ENCODE measurements at regions not wholly inside any gene's neighbourhood (a gene's known extent, or its start where the extent isn't known, plus 50 kb on each side); places are given as distances from the start of the nearest gene placed in this dataset.
A peak's percentile ranks its signal among the peaks of the same experiment; 100 is the strongest.

- Mint-ChIP-seq H3K27me3 (ENCODE audit: insufficient read depth, low read depth) (peaks cover 8% of the 10 kb centered on the region), H3K4me1 (peaks cover 20% of the 10 kb centered on the region), H3K36me3 (no peaks in the 10 kb centered on the region), H3K27ac (peak overlapping the region; percentile 32), H3K9me3 (peaks cover 5% of the 10 kb centered on the region), H3K4me3 (no peak overlapping the region)
- Histone ChIP-seq H3F3A (ENCODE audit: low read depth) (peaks cover 49% of the 10 kb centered on the region), H2AFZ (replicated peaks) (no peak overlapping the region), H3K4me2 (no peak overlapping the region), H3K27me3 (no peaks in the 10 kb centered on the region), H3K4me1 (peaks cover 41% of the 10 kb centered on the region), H3K4me3 (no peak overlapping the region), H3K9ac (no peak overlapping the region), H3K9me3 (ENCODE audit: low read depth) (no peaks in the 10 kb centered on the region), H3K27ac (no peak overlapping the region), H3K79me2 (ENCODE audit: low read depth) (no peaks in the 10 kb centered on the region), H4K20me1 (ENCODE audit: low read depth) (no peaks in the 10 kb centered on the region), H3K36me3 (no peaks in the 10 kb centered on the region)
- TF ChIP-seq CTCF (IDR thresholded peaks at IDR 0.05) (no peak), EZH2 (IDR thresholded peaks at IDR 0.05) (no peak), EZH2phosphoT487 (IDR thresholded peaks at IDR 0.05) (no peak)
- DNase-seq (ENCODE audit: low spot score): no peak
These were observed 240.4 kb upstream of the SOX21 start for GRCh38 chr13:94952787-94953186.

DNA sequence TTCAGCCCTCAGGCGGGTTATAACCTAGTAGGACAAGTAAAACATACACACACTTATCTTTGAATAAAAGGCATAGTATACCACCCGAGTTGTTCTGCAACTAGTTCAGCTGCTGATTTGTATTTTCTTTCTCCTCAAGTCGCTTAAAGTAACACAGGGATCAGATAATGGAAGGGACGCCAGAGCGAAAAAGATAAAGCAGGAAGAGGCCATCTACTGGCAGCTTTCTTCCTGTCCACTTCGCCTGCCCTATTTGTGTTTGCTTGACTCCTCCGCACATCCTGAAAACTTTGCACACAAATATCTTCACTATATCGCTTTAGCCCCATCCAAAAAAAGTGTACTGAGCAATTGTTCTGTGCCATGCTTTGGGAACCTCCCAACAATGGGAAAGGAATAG lies 238.0 kb upstream of the SOX21 start:
- peaks cover 5% of the 10 kb centered on the region for H3K9me3 Mint-ChIP-seq
- no peaks in the 10 kb centered on the region for H3K79me2 ChIP-seq (ENCODE audit: low read depth)
- no peak overlapping the region for H3K27ac ChIP-seq
- H3K36me3 ChIP-seq: no peaks in the 10 kb centered on the region
- H3K9ac ChIP-seq: no peak overlapping the region
- peaks cover 50% of the 10 kb centered on the region for H3K4me1 ChIP-seq
- H3K4me3 ChIP-seq: no peak overlapping the region
- peaks cover 55% of the 10 kb centered on the region for H3F3A ChIP-seq (ENCODE audit: low read depth)
- H3K4me3 Mint-ChIP-seq: no peak overlapping the region
- DNase-seq (ENCODE audit: low spot score): peak; percentile 65
- H4K20me1 ChIP-seq (ENCODE audit: low read depth): no peaks in the 10 kb centered on the region
- H2AFZ ChIP-seq (replicated peaks): peak overlapping the region; percentile 20
- H3K4me2 ChIP-seq: peak overlapping the region; percentile 33
- H3K27me3 ChIP-seq: no peaks in the 10 kb centered on the region
- H3K36me3 Mint-ChIP-seq: no peaks in the 10 kb centered on the region
- H3K4me1 Mint-ChIP-seq: peaks cover 34% of the 10 kb centered on the region
- TF ChIP-seq EZH2 (IDR thresholded peaks at IDR 0.05) (no peak), CTCF (IDR thresholded peaks at IDR 0.05) (peak; percentile 60), EZH2phosphoT487 (IDR thresholded peaks at IDR 0.05) (no peak)
- peaks cover 11% of the 10 kb centered on the region for H3K27me3 Mint-ChIP-seq (ENCODE audit: insufficient read depth, low read depth)
- H3K27ac Mint-ChIP-seq: peak overlapping the region; percentile 50
- H3K9me3 ChIP-seq (ENCODE audit: low read depth): no peaks in the 10 kb centered on the region

DNA sequence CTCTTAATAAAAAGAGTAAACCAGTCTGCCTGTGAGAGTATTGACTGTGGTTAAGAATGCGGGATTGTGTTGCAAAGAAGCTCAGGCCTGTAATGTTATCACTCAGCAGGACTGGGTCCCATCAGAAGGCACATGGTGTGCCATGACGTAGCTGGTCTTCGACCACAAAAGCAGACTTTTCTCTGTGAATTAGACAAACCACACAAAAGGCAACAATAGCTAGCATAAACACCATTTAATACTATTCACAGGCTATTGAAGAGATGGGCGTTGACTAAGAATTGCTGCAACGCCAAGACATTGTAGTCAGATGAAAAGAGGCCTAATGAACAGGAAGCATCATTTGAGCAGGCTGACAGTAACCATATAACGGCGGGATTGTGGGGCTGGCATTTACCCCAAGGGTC lies 235.6 kb upstream of the SOX21 start:
- Mint-ChIP-seq H3K9me3 (peaks cover 2% of the 10 kb centered on the region), H3K4me3 (peak overlapping the region; percentile 60), H3K27ac (peak overlapping the region; percentile 70), H3K36me3 (no peaks in the 10 kb centered on the region), H3K27me3 (ENCODE audit: insufficient read depth, low read depth) (peaks cover 9% of the 10 kb centered on the region), H3K4me1 (peaks cover 34% of the 10 kb centered on the region)
- Histone ChIP-seq H3K36me3 (no peaks in the 10 kb centered on the region), H3K4me3 (peak overlapping the region; percentile 28), H3K79me2 (ENCODE audit: low read depth) (no peaks in the 10 kb centered on the region), H3K4me1 (peaks cover 53% of the 10 kb centered on the region), H3F3A (ENCODE audit: low read depth) (peaks cover 55% of the 10 kb centered on the region), H3K9ac (no peak overlapping the region), H4K20me1 (ENCODE audit: low read depth) (no peaks in the 10 kb centered on the region), H2AFZ (replicated peaks) (no peak overlapping the region), H3K4me2 (peak overlapping the region; percentile 68), H3K27me3 (no peaks in the 10 kb centered on the region), H3K27ac (peak overlapping the region; percentile 92), H3K9me3 (ENCODE audit: low read depth) (no peaks in the 10 kb centered on the region)
- DNase-seq (ENCODE audit: low spot score): peak; percentile 92
- no peak for TF ChIP-seq EZH2 (IDR thresholded peaks at IDR 0.05)
- no peak for TF ChIP-seq CTCF (IDR thresholded peaks at IDR 0.05)
- TF ChIP-seq EZH2phosphoT487 (IDR thresholded peaks at IDR 0.05): peak; percentile 94

All from neural progenitor cell (in vitro differentiated cells).